ENCODE measurements at regions not wholly inside any gene's neighbourhood (a gene's known extent, or its start where the extent isn't known, plus 50 kb on each side); places are given as distances from the start of the nearest gene placed in this dataset.

GRCh38 chr1:96968541-96968940 is 247.0 kb downstream of the PTBP2 start:
- TF ChIP-seq MAX (IDR thresholded peaks at IDR 0.05) (no peak), POLR2A (IDR thresholded peaks at IDR 0.05; ENCODE audit: borderline replicate concordance, extremely low read depth, insufficient read depth, insufficient read length) (no peak), ZNF274 (IDR thresholded peaks at IDR 0.05; ENCODE audit: low read depth, low read length) (no peak), CTCF (IDR thresholded peaks at IDR 0.05 in 2 of 3, conservative IDR thresholded peaks at IDR 0.05 in 1 of 3; ENCODE audit: borderline replicate concordance in 1 of 3, insufficient read depth in 1 of 3, low read depth in 2 of 3, low read length in 2 of 3) (no peak), RAD21 (IDR thresholded peaks at IDR 0.05; ENCODE audit: low read depth) (no peak), POLR2AphosphoS5 (IDR thresholded peaks at IDR 0.05; ENCODE audit: low read depth, low read length) (no peak), ZFX (IDR thresholded peaks at IDR 0.05) (no peak), ZBTB33 (IDR thresholded peaks at IDR 0.05; ENCODE audit: extremely low read depth, insufficient replicate concordance, low read length) (no peak), SP1 (IDR thresholded peaks at IDR 0.05; ENCODE audit: low read depth) (no peak)

All from HCT116 (cell line).